SKM-1 treated with dmso at 0.1 percent for 144 hours (cell line): ENCODE measurements at regions not wholly inside any gene's neighbourhood (a gene's known extent, or its start where the extent isn't known, plus 50 kb on each side); places are given as distances from the start of the nearest gene placed in this dataset.

Source experiments
- DNase-seq: peaks from one replicate; lab custom pipeline; 2025; ENCODE audit not compliant: unreplicated experiment; lab: John Stamatoyannopoulos, UW

DNA sequence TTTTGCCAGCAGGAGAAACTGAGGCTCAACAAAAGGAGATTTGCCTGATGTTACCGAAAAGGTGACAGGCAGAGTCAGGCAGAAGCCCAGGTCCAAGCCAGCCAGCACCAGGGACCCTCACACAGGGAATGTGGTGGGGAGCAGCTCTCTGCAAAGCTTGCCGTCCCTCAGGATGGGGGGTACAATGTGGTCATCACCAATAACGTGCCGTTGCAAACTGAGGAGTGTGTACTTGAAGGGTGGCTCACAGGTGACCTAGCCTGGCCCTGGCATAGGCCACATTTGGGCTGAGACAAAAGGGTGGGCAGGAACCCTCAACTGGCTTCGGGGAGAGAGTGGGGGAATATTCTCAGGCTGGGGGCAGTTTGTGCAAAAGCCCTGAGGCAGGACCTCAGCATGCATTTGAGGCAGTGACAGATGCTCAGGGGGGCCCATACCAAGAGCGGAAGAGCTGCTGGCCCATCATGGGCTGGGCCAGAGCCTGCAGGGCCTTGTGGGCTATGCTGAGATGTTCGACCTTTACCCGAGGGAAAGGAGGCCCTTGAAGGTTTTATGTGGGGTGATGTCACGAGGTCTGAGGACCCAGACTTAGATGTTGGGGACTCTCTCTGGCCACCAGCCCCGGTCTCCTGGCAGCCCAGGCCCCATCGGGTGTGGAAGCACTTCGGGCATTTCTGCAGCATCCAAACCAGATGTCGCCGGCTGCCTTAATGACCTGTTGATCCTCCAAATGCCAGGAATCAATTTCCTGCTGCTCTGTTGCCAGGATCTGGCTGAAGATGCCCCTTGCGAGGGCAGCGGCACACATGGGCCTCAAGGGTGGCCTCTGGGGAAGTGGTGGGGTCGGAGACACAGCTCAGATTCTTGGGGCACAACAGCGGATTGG, 57.4 kb upstream of the SHISAL1 start:
- DNase-seq: no peak

DNA sequence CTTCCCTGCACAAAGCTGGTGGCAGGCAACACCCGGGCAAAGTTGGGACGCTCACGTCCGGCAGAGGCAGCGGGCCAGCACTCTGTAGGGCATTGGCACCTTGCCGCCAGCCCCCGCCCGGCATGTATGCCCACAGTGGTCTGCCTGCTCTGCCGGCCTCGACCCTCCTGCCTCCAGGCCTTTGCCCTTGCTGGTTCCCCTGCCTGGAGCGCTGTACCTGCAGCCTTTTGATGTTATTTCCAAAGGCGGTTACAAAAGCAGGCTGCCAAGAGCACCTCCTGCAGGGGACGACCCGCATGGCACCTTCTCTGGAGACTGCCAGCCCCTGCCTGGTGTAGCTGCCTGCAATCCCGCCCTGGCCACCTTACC, 56.5 kb upstream of the SHISAL1 start:
- DNase-seq: no peak

- DNase-seq: no peak
Observed at GRCh38 chr22:44368611-44369292, 56.0 kb upstream of the SHISAL1 start.

DNA sequence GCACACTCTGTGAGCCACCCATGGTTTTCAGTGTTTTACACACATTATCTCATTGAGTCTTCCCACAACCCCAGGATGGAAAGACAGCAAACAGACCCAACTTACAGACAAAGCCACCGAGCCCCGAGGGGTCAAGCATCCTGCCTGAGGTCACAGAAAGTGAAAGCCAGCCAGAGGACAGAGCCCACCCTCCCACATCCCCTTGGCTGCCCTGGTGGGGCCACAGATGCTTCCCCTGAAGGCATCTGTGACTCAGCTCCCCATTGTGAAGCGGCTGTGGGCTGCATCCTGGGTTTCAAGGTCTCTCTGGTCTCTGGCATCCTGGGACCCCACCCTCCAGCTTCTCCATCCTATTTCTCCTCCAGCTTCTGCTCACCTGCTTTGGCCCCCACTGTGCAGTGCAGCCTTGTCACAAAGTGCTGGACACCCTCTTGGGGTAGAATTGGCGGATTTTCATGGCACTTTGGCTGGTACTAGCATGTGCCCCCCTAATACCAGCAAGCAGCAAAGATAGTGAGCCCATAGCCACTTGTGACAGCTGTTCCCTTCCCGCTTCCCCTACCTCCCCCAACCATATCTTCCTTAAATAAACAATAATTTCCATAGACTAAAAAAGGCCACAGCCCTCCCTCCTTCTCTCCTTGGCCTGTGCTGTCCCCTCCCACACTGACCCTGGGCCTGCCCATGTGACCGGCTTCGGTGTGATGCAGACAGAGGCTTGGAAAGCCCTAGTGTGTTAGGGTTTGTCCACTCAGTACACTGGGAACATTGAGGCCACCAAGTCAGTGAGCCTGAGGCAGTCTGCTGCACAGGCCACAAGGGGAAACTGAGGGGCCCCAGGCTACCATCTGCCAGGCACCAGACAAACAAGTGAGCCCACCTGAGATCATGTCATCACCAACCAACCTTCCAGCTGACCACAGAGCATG, 53.9 kb upstream of the SHISAL1 start:
- DNase-seq: no peak

DNA sequence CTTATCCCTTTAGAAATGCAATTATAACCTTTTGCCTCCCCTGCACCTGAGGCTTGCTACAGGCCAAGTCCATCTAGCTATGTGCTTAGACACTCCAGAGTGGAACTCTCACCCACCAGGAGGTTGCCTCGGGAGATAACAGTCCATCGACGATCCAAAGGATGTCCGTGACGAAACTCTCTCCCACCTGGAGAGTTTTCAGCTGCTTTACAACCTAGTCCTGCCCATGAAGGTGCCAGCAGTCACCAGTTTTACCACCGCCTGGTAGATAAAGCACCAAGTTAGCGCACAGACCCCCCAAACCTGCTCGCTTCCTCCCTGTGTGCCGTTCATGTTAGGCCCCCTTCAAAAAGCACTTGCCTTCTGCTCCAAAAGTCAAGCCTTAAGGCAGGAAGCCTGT, 53.1 kb upstream of the SHISAL1 start:
- no peak for DNase-seq

GRCh38 chr22:44365191-44365590, 52.4 kb upstream of the SHISAL1 start:
- DNase-seq: no peak

GRCh38 chr22:44364751-44365130, 52.0 kb upstream of the SHISAL1 start:
- DNase-seq: no peak

GRCh38 chr22:44363980-44364750, 51.4 kb upstream of the SHISAL1 start:
- DNase-seq: no peak

DNA sequence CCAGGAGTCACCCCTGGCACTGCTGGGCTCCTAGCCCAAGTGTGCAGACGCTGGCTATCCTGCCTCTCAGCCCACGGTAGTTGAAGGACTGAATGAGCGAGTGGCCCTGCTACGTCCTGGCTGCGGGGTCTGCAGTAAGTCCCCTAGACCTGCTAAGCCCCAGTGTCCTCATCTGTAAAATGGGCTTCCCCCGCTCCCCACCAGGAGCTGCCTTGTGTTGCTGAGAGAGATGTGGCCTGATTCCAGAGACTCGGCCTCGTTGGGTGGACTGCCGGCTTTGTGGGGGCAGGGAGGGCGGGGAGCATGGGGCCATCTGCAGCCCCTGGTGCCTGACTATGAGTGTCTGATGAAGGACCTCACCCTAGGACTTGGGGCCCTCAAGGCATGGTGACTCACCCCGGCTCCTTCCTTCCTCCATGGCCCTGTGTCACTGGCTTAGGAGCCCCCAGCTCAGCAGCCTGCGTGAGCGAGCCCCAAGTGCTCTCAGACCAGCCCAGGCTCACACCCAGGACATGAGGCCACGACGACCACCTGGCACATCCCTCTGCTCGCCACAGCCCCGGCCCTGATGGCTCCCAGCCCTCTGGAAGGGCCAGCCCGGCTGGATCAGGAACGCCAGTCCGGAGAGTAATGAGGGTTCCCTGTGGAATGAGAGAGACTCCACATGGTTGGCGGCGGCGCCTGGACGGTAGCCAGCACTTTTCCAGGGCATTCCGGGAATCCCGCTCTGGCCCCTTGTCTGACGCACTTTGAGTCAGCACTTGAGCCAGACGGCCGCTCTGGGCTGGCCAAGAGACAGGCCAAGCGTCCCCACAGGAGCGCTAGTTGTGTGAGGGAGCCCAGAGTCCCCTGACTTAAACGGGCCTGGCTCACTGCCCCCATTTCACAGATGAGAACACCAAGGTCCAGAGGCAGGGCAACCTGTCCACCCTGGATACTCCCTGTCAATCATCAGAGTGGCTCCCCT, 50.5 kb upstream of the SHISAL1 start:
- no peak for DNase-seq

DNA sequence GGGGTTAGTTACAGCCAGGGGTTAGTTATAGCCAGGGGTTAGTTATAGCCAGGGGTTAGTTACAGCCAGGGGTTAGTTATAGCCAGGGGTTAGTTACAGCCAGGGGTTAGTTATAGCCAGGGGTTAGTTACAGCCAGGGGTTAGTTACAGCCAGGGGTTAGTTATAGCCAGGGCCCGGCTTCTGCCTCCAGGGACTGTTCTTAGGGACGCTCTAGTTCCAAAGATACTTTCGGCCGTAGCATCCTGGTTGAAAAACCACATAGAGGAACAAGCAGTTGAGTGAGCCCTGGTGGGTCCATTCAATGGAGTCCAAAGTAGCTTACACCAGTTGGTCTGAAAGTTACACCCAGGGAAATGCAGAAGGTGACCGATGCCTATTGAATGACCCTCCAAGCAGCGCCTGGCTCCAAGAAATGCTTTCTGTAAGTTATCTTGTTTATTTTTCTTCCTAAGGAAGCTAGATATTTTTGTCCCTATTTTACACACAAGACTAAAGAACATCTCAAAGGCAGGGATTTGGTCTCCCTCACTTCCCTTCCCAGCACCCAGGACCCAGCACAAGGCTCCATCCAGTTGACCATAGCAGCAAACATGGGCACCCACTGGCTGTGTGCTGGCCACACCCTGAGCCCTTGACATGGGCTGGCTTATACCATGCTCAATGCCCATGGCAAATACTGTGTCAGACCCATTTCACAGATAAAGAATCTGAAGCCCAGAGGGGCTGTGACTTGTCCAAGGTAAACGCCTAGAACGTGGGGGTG, 49.7 kb upstream of the SHISAL1 start:
- DNase-seq: no peak
